Fibroblast of the conjunctiva (primary cell): ENCODE measurements at regions not wholly inside any gene's neighbourhood (a gene's known extent, or its start where the extent isn't known, plus 50 kb on each side); places are given as distances from the start of the nearest gene placed in this dataset.

ENCODE experiments used
- DNase-seq: peaks from one replicate; pipeline ENCODE4 v3.0.0-alpha.2; 2010; ENCODE audit warnings: low read depth

GRCh38 chr20:7516621-7517111 lies 423.6 kb downstream of the HAO1 start:
- DNase-seq: peak; percentile 59

DNA sequence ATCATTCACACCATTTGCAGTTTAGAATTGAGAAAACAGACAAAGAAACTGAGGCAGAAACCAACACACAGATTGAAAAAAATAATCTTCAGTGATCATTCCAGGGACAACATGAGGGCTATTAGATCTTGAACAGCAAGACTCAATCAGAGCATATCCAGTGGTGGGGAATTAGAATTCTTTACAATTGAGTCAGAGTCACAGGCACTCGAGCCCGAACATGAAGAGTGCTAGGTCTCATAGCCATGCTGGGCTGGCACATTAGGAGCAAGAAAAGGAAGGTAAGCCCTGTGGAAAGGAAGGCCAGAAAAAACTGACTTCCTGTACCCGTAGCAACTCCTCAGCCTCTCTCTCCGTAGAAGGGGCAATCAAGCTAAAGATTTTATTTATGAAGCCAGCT lies 419.9 kb downstream of the HAO1 start:
- DNase-seq: no peak

- DNase-seq: no peak
Measured at GRCh38 chr20:7523288-7523687, 417.0 kb downstream of the HAO1 start.

DNA sequence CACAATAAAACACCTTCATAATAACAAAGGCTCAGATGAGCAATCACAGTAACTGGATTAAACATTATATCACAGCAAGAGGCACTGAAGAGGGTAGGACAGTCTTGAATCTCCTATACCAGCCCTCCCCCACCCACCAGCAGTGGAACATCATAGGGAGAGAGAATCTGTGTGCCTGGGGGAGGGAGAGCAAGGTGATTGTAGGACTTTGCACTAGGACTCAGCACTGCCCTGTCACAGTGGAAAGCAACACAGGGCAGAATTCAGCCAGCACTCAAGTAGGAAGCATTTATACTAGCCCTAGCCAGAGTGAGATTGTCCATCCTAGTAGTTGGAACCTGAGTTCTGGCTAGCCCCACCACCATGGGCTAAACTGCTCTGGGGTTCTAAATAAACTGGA lies 400.2 kb downstream of the HAO1 start:
- no peak for DNase-seq

DNA sequence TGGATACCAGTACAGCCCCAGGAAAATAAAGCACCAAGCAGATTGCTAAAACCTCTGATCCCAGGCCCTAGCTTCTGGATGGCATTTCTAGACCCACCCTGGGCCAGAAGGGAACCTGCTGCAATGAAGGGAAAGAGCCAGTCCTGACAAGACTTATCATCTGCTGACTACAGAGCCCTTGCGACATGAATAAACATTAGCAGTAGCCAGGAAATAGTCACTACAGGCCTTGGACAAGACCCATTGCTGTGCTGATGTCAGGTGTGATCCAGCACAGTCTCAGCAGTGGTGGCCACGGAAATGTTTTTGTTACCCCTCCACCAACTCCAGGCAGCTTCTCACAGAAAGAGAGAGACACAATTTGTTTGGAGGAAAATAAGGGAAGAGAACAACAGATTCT lies 399.3 kb downstream of the HAO1 start:
- DNase-seq: no peak

- DNase-seq: no peak
Measured at GRCh38 chr20:7571101-7571500, 369.2 kb downstream of the HAO1 start.

DNA sequence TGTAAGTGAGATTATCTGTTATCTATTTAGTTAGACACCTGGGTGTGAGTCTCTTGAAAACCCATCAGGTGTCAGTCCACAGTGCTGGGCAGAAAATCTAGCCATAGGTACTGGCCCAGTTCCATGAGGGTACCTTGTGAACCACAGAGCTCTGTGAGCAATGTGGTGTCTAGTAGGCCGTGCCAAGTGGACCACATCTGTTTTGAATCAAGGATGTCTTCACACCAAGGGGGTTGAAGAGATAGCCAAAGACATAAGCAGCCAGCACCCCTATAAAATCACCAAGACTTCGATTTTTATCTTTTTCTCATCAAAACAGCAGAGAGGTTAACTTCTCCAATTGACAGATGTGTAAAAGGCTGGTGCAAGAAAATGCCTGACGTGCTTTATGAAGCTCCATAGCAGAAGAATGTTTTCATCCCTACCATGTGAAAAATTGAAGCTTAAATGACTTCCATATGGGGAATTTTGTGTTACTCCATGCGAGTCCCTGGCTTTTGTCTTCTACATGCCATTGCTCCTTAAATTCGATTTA lies 368.7 kb downstream of the HAO1 start:
- DNase-seq: no peak

- DNase-seq: no peak
Measured at GRCh38 chr20:7579888-7580287, 360.4 kb downstream of the HAO1 start.

DNA sequence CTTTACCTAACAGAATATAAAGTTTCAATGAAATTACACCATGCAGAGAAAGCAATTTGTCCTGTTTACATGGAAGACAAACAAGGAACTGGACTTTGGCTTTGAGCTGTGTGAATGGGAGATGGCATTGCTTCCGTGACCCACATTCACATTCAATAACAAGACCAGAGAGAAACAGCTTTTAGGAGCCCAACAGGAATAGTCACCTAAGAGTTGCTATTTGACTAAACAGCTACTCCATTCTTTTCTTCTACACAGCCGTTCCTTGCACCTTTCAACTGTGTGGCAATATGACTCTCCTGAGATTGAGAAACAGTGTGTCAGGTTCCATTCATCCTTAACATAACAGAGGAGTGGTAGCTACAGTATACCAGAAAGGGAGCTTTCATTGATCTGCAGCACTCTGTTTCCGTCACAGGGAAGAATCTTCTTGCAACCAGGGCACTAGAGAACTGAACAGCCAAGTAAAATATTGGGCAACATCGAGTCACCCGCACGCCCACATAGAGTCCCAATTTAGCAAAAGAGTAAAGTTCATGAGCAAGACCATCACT lies 355.1 kb downstream of the HAO1 start:
- DNase-seq: no peak

DNA sequence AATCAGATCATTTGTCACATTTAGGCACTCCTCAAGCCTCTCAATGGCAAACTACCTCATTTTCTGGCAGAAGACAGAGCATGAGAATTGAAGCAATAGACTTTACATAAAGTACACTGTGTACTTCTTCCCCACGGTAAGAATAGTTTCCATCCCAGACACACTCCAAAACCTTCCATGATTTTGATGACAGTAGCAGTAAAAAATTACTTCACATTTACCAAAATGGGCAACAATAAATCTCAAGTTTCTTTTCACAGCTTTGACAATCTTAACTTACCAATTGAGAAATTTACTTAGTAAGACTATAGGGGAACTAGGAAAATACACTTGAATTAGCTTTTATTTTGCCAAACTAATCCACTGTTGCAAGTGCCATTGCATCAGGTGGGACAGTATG lies 353.8 kb downstream of the HAO1 start:
- DNase-seq: no peak

GRCh38 chr20:7589164-7589563 lies 351.1 kb downstream of the HAO1 start:
- DNase-seq: no peak

DNA sequence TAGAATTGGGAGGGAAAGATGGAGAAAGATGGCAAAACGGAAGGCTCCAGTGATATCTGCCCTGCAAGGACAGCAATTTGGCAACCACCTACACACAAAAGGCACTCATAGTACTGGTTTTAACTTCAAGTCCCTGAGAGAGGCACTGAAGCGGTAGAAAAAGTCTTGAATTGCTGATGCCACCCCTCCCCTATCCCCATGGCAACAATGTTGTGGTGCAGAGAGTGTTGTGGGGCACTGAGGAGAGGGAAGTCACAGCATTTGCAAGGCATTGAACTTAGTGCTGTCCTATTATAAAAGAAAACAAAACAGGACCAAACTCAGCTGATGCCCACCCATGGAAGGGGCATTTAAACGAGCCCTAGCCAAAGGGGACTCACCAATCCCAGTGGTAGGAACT lies 343.7 kb downstream of the HAO1 start:
- no peak for DNase-seq

DNA sequence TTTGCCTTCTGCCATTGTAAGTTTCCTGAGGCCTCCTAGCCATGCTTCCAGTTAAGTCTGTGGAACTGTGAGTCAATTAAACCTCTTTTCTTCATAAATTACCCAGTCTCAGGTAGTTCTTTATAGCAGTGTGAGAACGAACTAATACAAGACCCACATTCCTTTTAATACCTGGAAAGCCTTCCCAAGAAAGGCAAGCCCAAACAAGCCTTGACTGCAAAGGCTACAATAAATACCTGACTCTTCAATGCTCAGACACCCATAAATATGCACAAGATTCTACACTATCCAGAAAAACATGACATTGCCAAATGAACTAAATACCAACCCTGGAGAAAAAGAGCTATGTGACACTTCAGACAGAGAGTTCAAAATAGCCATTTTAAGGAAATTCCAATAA lies 338.8 kb downstream of the HAO1 start:
- no peak for DNase-seq

DNA sequence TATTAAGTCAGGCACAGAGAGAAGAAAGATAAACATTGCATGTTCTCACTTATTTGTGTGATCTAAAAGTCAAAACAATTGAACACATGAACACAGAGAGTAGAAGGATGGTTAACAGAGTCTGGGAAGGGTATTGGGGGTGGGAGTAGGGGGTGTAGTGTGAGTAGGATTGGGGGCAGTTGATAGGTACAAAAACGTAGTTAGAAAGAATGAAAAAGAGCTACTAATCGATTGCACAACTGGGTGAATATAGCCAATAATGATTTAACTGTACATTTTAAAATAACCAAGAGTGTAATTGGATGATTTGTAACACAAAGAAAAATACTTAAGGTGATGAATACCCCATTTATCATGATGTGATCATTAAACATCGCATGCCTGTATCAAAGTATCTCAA lies 333.3 kb downstream of the HAO1 start:
- no peak for DNase-seq

DNA sequence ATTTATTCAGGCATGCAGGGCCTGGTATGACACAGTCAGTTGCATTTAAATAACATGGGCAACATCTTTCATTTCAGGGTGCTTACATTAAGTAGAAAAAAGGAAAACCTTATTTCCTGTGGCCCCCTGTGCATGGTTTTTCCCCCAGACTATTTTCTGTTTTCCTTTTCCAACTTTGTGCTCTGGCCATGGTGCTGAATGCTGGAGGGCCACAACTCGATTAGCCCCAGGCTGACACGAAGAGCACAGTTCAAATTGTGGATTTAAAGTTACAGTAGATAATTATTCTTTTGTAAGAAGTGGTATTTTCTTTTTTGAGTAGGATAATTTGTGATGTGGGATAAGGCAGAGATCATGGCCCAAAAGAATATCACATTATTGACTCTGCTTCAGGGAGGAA lies 332.0 kb downstream of the HAO1 start:
- no peak for DNase-seq

- DNase-seq: no peak
Measured at GRCh38 chr20:7609251-7609650, 331.0 kb downstream of the HAO1 start.

DNA sequence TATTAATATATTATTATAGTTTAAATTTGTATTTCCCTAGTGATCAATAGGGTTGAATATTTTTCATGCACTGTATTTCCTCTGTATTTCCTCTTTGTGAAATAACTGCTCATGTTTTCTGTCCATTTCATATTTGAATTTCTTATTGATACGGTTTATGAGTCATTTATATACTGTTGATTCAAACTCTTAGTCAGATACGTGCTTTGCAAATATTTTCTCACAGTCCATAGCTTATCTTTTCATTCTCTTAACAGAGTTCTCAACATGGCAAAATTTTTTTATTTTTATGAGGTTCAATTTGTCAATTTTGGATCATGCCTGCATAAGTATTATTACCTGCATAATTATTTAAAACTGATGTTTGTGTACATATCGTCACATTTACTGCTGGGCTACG lies 329.6 kb downstream of the HAO1 start:
- DNase-seq: no peak

- no peak for DNase-seq
Measured at GRCh38 chr20:7617797-7618196, 322.5 kb downstream of the HAO1 start.

- no peak for DNase-seq
Measured at GRCh38 chr20:7622399-7622961, 317.8 kb downstream of the HAO1 start.

DNA sequence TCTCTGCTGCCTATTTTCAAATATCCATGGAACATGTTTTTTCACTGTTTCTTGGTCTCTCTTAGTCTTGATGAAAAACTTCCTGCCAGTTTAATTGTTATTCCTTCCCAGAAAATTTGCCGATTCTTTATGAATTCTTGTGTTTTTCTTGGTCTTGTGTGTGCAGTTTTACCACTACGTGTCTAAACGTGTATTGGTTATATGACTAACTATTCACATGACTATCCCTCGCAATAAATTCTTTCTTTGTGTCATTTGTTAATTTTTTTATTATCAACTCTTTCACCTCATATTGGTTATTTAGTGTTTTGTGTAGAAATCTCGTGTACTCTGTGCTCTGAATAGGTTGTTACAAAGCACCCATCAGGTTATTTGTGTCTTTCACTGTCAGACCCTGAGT lies 315.4 kb downstream of the HAO1 start:
- DNase-seq: no peak

DNA sequence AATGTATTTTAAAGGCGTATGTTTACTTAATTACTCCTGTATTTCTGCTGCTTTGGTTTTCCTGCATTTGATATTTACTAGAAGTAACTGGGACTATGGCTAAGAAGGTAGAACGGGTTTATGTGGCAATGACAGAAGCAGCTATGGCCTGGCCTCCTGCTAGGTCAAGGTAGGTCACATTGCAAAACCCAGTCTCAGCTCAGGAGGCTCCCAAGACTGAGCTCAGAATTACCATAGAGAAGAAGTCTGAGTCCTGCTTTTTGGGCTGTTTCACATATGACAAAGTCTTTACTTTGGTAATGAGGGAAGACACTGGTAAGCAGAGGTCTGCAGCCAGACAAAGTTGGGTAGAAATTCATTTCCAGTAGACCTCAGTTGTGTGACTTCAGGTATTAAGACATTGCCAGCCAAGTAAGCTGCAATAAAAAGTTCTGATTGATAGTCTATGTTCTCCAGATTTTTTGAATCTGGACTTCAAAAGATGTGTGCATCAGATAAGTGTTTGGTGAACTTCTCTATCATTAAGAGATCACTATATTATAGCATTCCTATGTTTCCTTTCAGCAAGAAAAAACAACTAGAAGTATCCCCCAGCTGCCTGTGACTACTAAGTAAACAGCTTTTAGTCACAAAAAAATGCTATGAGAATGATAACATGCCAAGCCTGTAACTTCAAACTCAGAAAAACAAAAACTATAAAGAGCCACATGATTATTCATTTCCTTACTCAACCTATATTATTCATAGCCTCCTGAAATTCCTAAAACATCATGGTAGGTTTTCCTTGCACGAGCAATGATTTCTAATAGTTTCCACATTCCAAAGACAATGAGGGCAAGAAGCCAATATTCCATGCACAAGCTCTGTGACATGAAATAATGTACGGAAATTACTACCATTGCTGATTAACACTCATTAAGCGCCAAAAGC lies 312.3 kb downstream of the HAO1 start:
- DNase-seq: no peak

DNA sequence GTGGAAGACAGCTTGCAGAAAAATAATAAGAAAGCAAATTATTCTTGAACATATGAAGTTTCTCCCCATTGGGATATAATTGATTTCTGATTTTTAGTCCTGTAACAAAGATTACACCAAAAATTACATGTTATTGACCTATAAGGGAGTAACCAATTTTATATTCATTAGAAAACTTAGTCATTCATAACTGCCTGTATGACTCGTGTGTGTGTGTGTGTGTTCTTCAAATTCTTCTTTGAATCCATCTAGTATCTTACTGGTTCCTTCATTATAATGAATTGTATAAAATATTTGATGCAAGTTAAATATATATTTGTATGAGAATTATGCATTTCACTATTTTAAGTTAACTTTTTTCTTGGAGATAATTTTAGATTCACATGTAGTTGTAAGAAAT lies 310.4 kb downstream of the HAO1 start:
- DNase-seq: no peak

- no peak for DNase-seq
Measured at GRCh38 chr20:7637184-7637583, 303.1 kb downstream of the HAO1 start.
